ENCODE measurements at regions not wholly inside any gene's neighbourhood (a gene's known extent, or its start where the extent isn't known, plus 50 kb on each side); places are given as distances from the start of the nearest gene placed in this dataset.
"Not testable (repeated sequence)": the region's sequence is repeated elsewhere in the genome, so short reads cannot be mapped to it uniquely, and the experiment has no call there.

- no peaks in the 10 kb centered on the region for H3K9me3 ChIP-seq (ENCODE audit: control insufficient read depth in 2 of 2, insufficient read depth in 1 of 2, low read depth in 1 of 2, low read length in 1 of 2)
- no peaks in the 10 kb centered on the region for H3K4me1 ChIP-seq (ENCODE audit: control insufficient read depth in 2 of 2, insufficient read depth in 2 of 2, low read length in 1 of 2)
- 83 to 89% methylated on average over 2 of the region's 2 CpGs for WGBS, 2 donors
- no peak overlapping the region for H3K4me3 ChIP-seq (ENCODE audit: low read depth in 1 of 2, low read length in 2 of 2)
- no peaks in the 10 kb centered on the region for H3K27me3 ChIP-seq (ENCODE audit: control insufficient read depth in 1 of 2, insufficient read depth in 2 of 2, low read length in 2 of 2)
- no peak overlapping the region for H3K27ac ChIP-seq (ENCODE audit: low read depth in 2 of 2, low read length in 1 of 2)
- no peaks in the 10 kb centered on the region for H3K36me3 ChIP-seq (ENCODE audit: control insufficient read depth in 2 of 2, insufficient read depth in 2 of 2, low read length in 1 of 2)
Observed at GRCh38 chr12:46064548-46064947, 74.2 kb upstream of the SCAF11 start.

GRCh38 chr12:46058697-46059096 is 68.3 kb upstream of the SCAF11 start:
- H3K27ac ChIP-seq (ENCODE audit: low read depth in 2 of 2, low read length in 1 of 2); H3K36me3 ChIP-seq (ENCODE audit: control insufficient read depth in 2 of 2, insufficient read depth in 2 of 2, low read length in 1 of 2); H3K4me1 ChIP-seq (ENCODE audit: control insufficient read depth in 2 of 2, insufficient read depth in 2 of 2, low read length in 1 of 2); H3K4me3 ChIP-seq (ENCODE audit: low read depth in 1 of 2, low read length in 2 of 2); H3K9me3 ChIP-seq (ENCODE audit: control insufficient read depth in 2 of 2, insufficient read depth in 1 of 2, low read depth in 1 of 2, low read length in 1 of 2); H3K27me3 ChIP-seq (ENCODE audit: control insufficient read depth in 1 of 2, insufficient read depth in 2 of 2, low read length in 2 of 2): not testable (repeated sequence)
- 80 to 85% methylated on average over 7 of the region's 7 CpGs for WGBS, 2 donors

DNA sequence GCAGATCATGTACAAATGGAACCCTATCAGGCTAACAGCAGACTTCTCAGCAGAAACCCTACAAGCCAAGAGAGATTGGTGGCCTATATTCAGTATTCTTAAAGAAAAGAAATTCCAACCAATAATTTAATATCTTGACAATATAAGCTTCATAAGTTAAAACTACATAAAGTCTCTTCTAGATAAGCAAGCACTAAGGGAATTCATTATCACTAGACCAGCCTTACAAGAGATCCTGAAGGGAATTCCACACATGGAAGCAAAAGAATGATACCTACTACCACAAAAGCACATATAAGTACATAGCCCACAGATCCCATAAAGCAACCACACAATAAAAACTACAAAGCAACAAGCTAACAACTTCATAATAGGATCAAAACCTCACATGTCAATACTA is 60.4 kb upstream of the SCAF11 start:
- H3K4me1 ChIP-seq (ENCODE audit: control insufficient read depth in 2 of 2, insufficient read depth in 2 of 2, low read length in 1 of 2): no peaks in the 10 kb centered on the region
- no peaks in the 10 kb centered on the region for H3K27me3 ChIP-seq (ENCODE audit: control insufficient read depth in 1 of 2, insufficient read depth in 2 of 2, low read length in 2 of 2)
- no peaks in the 10 kb centered on the region for H3K36me3 ChIP-seq (ENCODE audit: control insufficient read depth in 2 of 2, insufficient read depth in 2 of 2, low read length in 1 of 2)
- H3K4me3 ChIP-seq (ENCODE audit: low read depth in 1 of 2, low read length in 2 of 2): no peak overlapping the region
- H3K9me3 ChIP-seq (ENCODE audit: control insufficient read depth in 2 of 2, insufficient read depth in 1 of 2, low read depth in 1 of 2, low read length in 1 of 2): peaks cover 14 to 18% of the 10 kb centered on the region in 2 donors
- H3K27ac ChIP-seq (ENCODE audit: low read depth in 2 of 2, low read length in 1 of 2): no peak overlapping the region

DNA sequence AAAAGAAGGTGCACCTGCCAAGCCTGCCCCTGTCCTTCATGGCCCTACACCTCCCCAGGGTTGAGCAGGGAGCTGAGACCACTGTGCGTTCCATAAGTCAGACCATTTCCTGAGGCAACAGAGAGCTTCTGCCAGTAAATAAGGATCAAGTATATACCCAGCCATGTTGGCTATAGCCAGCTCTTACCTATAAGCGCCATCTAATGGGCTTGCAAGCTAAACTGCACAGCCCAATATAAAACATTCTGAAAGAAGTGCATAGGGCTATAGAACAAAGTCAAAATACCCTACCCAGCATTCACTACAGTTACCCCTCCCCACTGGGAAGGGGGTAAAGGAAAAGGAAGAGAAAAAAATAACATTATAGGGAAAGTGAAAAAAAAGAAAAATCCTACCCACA is 59.3 kb upstream of the SCAF11 start:
- Histone ChIP-seq H3K27me3 (ENCODE audit: control insufficient read depth in 1 of 2, insufficient read depth in 2 of 2, low read length in 2 of 2) (no peaks in the 10 kb centered on the region), H3K27ac (ENCODE audit: low read depth in 2 of 2, low read length in 1 of 2) (no peak overlapping the region), H3K36me3 (ENCODE audit: control insufficient read depth in 2 of 2, insufficient read depth in 2 of 2, low read length in 1 of 2) (no peaks in the 10 kb centered on the region), H3K4me3 (ENCODE audit: low read depth in 1 of 2, low read length in 2 of 2) (no peak overlapping the region), H3K4me1 (ENCODE audit: control insufficient read depth in 2 of 2, insufficient read depth in 2 of 2, low read length in 1 of 2) (no peaks in the 10 kb centered on the region), H3K9me3 (ENCODE audit: control insufficient read depth in 2 of 2, insufficient read depth in 1 of 2, low read depth in 1 of 2, low read length in 1 of 2) (peaks cover 14 to 18% of the 10 kb centered on the region in 2 donors)
- 35 to 56% methylated on average over 2 of the region's 2 CpGs for WGBS, 2 donors

DNA sequence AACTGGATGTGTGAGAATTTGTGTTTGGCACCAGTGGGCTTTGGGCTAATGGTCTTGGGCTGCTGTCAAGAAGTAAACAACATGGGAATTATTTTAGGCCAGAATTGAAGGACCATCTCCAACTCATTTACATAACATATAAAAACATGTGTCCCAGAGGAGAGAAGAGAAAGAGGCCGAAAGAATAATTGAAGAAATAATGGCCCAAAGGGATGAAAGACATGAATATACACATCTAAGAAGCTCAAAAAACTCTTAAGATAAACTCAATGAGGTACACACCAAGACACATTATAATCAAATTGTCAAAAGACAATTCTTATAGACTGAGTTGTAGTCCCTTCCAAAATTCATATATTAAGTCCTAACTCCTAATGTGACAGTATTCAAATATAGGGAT is 56.1 kb upstream of the SCAF11 start:
- H3K36me3 ChIP-seq (ENCODE audit: control insufficient read depth in 2 of 2, insufficient read depth in 2 of 2, low read length in 1 of 2): no peaks in the 10 kb centered on the region
- H3K9me3 ChIP-seq (ENCODE audit: control insufficient read depth in 2 of 2, insufficient read depth in 1 of 2, low read depth in 1 of 2, low read length in 1 of 2): peaks cover 14 to 18% of the 10 kb centered on the region in 2 donors
- H3K4me3 ChIP-seq (ENCODE audit: low read depth in 1 of 2, low read length in 2 of 2): no peak overlapping the region
- no peak overlapping the region for H3K27ac ChIP-seq (ENCODE audit: low read depth in 2 of 2, low read length in 1 of 2)
- no peaks in the 10 kb centered on the region for H3K4me1 ChIP-seq (ENCODE audit: control insufficient read depth in 2 of 2, insufficient read depth in 2 of 2, low read length in 1 of 2)
- 88% methylated on average over 1 of the region's 1 CpG for WGBS, 2 donors
- no peaks in the 10 kb centered on the region for H3K27me3 ChIP-seq (ENCODE audit: control insufficient read depth in 1 of 2, insufficient read depth in 2 of 2, low read length in 2 of 2)

GRCh38 chr12:46043972-46044520 is 53.7 kb upstream of the SCAF11 start:
- H3K36me3 ChIP-seq (ENCODE audit: control insufficient read depth in 2 of 2, insufficient read depth in 2 of 2, low read length in 1 of 2): no peaks in the 10 kb centered on the region
- no peak overlapping the region for H3K4me3 ChIP-seq (ENCODE audit: low read depth in 1 of 2, low read length in 2 of 2)
- H3K27ac ChIP-seq (ENCODE audit: low read depth in 2 of 2, low read length in 1 of 2): no peak overlapping the region
- H3K27me3 ChIP-seq (ENCODE audit: control insufficient read depth in 1 of 2, insufficient read depth in 2 of 2, low read length in 2 of 2): no peaks in the 10 kb centered on the region
- no peaks in the 10 kb centered on the region for H3K4me1 ChIP-seq (ENCODE audit: control insufficient read depth in 2 of 2, insufficient read depth in 2 of 2, low read length in 1 of 2)
- H3K9me3 ChIP-seq (ENCODE audit: control insufficient read depth in 2 of 2, insufficient read depth in 1 of 2, low read depth in 1 of 2, low read length in 1 of 2): peaks cover 9 to 14% of the 10 kb centered on the region in 2 donors
- WGBS, 2 donors: 37 to 47% methylated on average over 1 of the region's 1 CpG
